ENCODE measurements at regions not wholly inside any gene's neighbourhood (a gene's known extent, or its start where the extent isn't known, plus 50 kb on each side); places are given as distances from the start of the nearest gene placed in this dataset.
"Not testable (repeated sequence)": the region's sequence is repeated elsewhere in the genome, so short reads cannot be mapped to it uniquely, and the experiment has no call there.

GRCh38 chr9:26613851-26614350, 278.7 kb downstream of the CAAP1 start:
- DNase-seq (ENCODE audit: low read depth in 1 of 2, low spot score in 2 of 2) (peak in 1 of 2 experiments; percentile 62), FAIRE-seq (peak; percentile 36)
- H2BK12ac ChIP-seq (ENCODE audit: low read depth, low read length); H3K23me2 ChIP-seq (ENCODE audit: low read depth, low read length); H3K23ac ChIP-seq (ENCODE audit: insufficient read length); H3K27ac ChIP-seq (ENCODE audit: low read depth, low read length); H3K4me1 ChIP-seq (replicated peaks in 1 of 4; ENCODE audit: control insufficient read depth in 3 of 4, insufficient read depth in 4 of 4, low read length in 3 of 4); H4K5ac ChIP-seq (ENCODE audit: insufficient read length, low read depth, low read length); H3K56ac ChIP-seq (replicated peaks; ENCODE audit: insufficient read length, low read depth, low read length); H3K4me3 ChIP-seq (ENCODE audit: extremely low read depth in 1 of 4, insufficient read depth in 2 of 4, low read depth in 3 of 4, low read length in 4 of 4); H4K91ac ChIP-seq (replicated peaks; ENCODE audit: insufficient read length, low read length); H3K18ac ChIP-seq (ENCODE audit: extremely low read depth, low read length); H3K36me3 ChIP-seq (ENCODE audit: control insufficient read depth in 2 of 4, insufficient read depth in 4 of 4, low read length in 3 of 4); H2AK5ac ChIP-seq (ENCODE audit: low read depth, low read length); H3K9ac ChIP-seq (replicated peaks in 1 of 4; ENCODE audit: extremely low read depth in 1 of 4, low read depth in 3 of 4, low read length in 3 of 4); H2BK15ac ChIP-seq (ENCODE audit: low read length); H2BK120ac ChIP-seq (replicated peaks; ENCODE audit: low read depth, low read length); H4K20me1 ChIP-seq (replicated peaks in 1 of 2; ENCODE audit: control insufficient read depth in 1 of 2, insufficient read depth in 2 of 2, low read length in 2 of 2); H3K4me2 ChIP-seq (ENCODE audit: insufficient read depth in 1 of 2, low read depth in 2 of 2, low read length in 2 of 2); H2BK20ac ChIP-seq (ENCODE audit: low read length); H2BK5ac ChIP-seq (ENCODE audit: low read depth, low read length); H3K27me3 ChIP-seq (replicated peaks in 1 of 4; ENCODE audit: control insufficient read depth in 3 of 4, extremely low read depth in 1 of 4, insufficient read depth in 3 of 4, low read length in 3 of 4); H3K9me3 ChIP-seq (ENCODE audit: insufficient read depth in 2 of 2, low read depth in 1 of 2, low read length in 1 of 2); H3K79me2 ChIP-seq (ENCODE audit: control insufficient read depth in 1 of 2, insufficient read depth in 2 of 2, low read length in 2 of 2); H3K79me1 ChIP-seq (ENCODE audit: low read depth, low read length); H3K4ac ChIP-seq (replicated peaks; ENCODE audit: insufficient read length, low read depth, low read length); H4K8ac ChIP-seq (ENCODE audit: extremely low read depth, insufficient read depth, low read length); POLR2A ChIA-PET (ENCODE audit: partially characterized antibody); H3K14ac ChIP-seq (ENCODE audit: insufficient read length): not testable (repeated sequence)
- TF ChIP-seq RAD21 (IDR thresholded peaks at IDR 0.05 in 1 of 2, conservative IDR thresholded peaks at IDR 0.05 in 1 of 2; ENCODE audit: low read depth in 2 of 2, low read length in 2 of 2) (peak; percentile 55 to 56), CTCF (IDR thresholded peaks at IDR 0.05; ENCODE audit: control extremely low read depth in 1 of 3, insufficient read depth in 1 of 3, low read depth in 1 of 3, low read length in 3 of 3) (peak in 2 of 3 experiments; percentile 21 to 42; a peak in 2 of 4 replicates)
- peak overlapping the region; percentile 51; the same call in 1 of the 2 replicates for H2AFZ ChIP-seq (ENCODE audit: low read length)
- 45% methylated on average over 12 of the region's 12 CpGs; no CpG with 5 or more reads in 1 of the 2 experiments for WGBS, 2 experiments (ENCODE audit: extremely low coverage in 1 of 2, insufficient coverage in 1 of 2, insufficient read length in 1 of 2, insufficient replicate concordance in 2 of 2, low coverage in 1 of 2, low lambda C conversion rate in 2 of 2, missing lambda C conversion rate in 1 of 2)
- CTCF ChIA-PET (ENCODE audit: partially characterized antibody), result interaction anchor here (0.8 to 2.9 kb wide), 13 partner anchors 10 to 651 kb away, joined by 3 to 13 read pairs (median 4); no protein-coding TSS in a partner anchor
